GM12865 (cell line): ENCODE measurements at regions not wholly inside any gene's neighbourhood (a gene's known extent, or its start where the extent isn't known, plus 50 kb on each side); places are given as distances from the start of the nearest gene placed in this dataset.

Experiments
- DNase-seq: peaks from one replicate; pipeline ENCODE4 v3.0.0; 2010; ENCODE audit warnings: low read depth
- H3K4me3 ChIP-seq: 2 replicates; pipeline ENCODE4 v1.5.1; 2011; ENCODE audit warnings: mild to moderate bottlenecking, low read depth, low read length, control low read depth
- CTCF ChIP-seq: IDR thresholded peaks from 2 replicates; pipeline ENCODE4 v1.5.1; 2011; ENCODE audit warnings: low read length, control low read depth, low read depth, inconsistent platforms; ENCODE audit not compliant: insufficient read depth; ENCODE audit errors: missing control alignments

- DNase-seq, result no peak
- TF ChIP-seq CTCF, result no peak
- no peak overlapping the region for H3K4me3 ChIP-seq
Observed at GRCh38 chr3:81375921-81376320, 385.5 kb downstream of the GBE1 start.

DNA sequence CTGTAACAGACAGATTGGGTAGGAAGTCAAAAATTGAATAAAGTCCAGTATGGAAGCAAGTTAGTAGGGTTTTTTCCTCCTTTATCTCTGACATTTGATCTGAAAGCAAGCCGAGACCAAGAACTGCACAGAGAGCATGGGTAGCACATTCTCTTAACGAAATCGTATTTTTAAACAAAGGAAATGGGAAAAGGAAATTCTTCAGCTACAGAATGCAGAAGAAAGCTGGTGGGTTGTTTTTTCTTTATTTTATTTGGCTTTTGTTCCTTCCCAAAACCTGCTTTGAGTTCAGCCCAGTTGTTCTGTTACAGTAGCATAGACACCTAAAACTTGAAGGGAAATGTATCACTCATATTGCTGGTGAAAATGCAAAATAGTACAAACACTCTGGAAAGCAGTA is 397.0 kb downstream of the GBE1 start:
- no peak overlapping the region for H3K4me3 ChIP-seq
- no peak for DNase-seq
- no peak for TF ChIP-seq CTCF

DNA sequence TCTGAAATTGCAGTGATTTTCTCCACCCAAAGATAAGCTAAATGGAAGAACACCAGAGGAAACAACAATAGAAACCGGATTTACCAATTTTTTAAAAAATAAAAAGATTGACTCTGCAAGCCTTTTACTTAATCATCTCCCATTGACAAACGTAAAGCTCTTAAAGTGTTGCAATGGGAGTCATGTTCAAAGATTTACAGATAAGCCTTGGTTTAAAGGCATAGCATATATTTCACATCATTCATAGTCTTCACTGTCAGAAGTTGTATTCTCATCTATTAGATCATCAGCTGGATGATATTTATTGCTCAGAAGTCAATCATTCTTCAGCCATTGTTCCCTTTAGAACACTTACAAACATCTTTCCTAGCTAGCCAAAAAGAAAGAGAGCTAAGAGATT is 397.6 kb downstream of the GBE1 start:
- TF ChIP-seq CTCF, result no peak
- H3K4me3 ChIP-seq, result no peak overlapping the region
- no peak for DNase-seq

GRCh38 chr3:81354119-81354518 is 407.3 kb downstream of the GBE1 start:
- no peak for TF ChIP-seq CTCF
- no peak for DNase-seq
- no peak overlapping the region for H3K4me3 ChIP-seq

DNA sequence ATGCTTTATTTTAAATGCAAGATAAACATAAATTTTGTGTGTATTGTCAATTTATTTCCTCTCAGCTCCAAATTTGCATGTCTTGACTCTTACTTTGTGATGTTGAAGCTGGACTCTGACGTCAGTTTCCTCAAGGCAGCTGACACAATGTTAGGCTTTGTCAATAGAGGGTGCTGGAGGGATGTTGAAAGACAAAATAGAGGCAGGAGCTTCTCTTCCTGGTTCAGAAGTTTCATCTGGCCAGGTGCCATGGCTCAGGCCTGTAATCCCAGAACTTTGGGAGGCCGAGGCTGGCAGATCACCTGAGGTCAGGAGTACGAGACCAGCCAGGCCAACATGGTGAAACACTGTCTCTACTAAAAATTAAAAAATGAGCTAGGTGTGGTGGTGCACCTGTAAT is 408.6 kb downstream of the GBE1 start:
- TF ChIP-seq CTCF, result no peak
- peak; percentile 33 for DNase-seq
- no peak overlapping the region for H3K4me3 ChIP-seq

DNA sequence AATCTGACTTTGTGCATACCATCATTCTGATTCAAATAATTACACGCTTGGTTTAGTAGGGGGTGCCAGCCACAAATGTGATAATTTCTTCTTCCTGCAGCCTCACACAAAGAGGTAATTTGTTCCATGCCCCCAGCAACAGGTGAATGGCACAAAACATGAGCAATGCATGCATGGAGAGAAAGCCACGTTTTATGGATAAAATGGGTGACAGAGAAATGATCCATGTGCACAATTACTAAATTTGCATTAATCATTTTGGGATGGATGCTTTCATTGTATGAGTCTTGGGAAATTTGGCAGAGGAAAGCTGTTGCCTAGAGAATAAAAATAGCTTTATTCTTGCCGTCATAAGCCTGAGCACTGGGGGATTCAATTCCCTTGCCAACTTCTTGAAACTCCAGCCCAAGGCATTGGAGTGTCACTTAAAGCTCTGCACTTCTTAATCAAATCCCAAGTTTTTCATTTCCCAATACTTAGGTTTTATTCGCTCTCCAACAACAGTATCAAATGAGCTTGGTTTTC is 411.6 kb downstream of the GBE1 start:
- DNase-seq, result no peak
- TF ChIP-seq CTCF, result no peak
- H3K4me3 ChIP-seq, result no peak overlapping the region

DNA sequence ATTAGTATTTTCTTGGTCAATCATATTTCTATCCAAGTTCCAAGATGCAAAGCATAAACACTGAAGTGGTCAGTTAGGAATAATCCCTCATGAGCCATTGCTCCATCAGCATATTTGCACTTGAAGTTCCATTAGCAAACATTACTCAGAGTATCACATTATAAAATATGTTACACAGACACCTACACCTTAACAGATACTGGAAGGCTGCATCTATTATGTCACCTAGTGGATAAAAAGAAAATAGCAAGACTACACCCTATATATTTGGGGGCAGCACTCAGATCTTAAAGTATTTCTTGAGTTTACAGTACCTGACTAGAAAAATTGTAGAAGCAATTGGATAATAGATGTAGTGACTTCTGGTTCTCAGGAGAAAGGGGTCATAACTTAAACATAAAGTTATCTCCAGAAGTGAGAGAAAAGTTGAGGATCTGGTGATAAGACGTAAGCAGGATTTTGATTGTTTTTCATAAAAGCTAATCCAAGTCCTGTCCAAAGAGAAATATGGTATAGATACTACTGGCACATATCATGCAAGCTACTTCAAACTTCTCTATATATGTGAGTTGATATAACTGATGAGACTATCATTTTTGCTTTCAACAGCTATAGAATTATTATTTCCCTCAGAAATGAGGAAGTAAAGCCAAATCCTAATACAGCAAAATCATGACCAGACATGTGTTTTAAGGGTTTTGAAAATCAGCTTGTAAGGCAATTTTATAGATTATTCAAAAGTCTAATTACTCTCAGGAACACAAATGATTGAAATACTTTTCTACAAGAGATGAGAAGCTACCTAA is 422.2 kb downstream of the GBE1 start:
- DNase-seq, result peak; percentile 5
- no peak overlapping the region for H3K4me3 ChIP-seq
- peak; percentile 42 for TF ChIP-seq CTCF
